ENCODE measurements at regions not wholly inside any gene's neighbourhood (a gene's known extent, or its start where the extent isn't known, plus 50 kb on each side); places are given as distances from the start of the nearest gene placed in this dataset.
"Not testable (repeated sequence)": the region's sequence is repeated elsewhere in the genome, so short reads cannot be mapped to it uniquely, and the experiment has no call there.

- no peak for DNase-seq
Observed at GRCh38 chr3:127520993-127521392, 69.5 kb downstream of the TPRA1 start.

- DNase-seq = no peak
Observed at GRCh38 chr3:127518456-127519081, 72.0 kb downstream of the TPRA1 start.

GRCh38 chr3:127512256-127512655 lies 78.3 kb downstream of the TPRA1 start:
- no peak for DNase-seq

DNA sequence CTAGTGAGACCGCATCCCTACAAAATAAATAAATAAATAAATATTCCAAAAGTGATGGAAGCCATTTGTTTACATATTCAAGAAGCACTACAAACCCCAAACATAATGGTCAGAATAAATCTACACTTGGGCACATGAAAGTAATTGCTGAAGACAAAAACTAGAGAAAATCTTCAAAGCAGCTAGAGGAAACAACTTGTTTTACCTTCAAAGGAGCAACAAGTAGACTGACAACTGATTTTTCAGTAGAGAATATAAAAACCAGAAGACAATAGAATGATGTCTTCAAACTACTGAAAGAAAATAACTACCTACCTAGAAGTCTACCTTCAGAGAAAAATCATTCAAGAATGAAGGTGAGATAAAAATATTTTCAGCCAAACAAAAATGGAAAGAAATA lies 89.4 kb downstream of the TPRA1 start:
- no peak for DNase-seq

- no peak for DNase-seq
Observed at GRCh38 chr3:127497676-127498075, 92.9 kb downstream of the TPRA1 start.

DNA sequence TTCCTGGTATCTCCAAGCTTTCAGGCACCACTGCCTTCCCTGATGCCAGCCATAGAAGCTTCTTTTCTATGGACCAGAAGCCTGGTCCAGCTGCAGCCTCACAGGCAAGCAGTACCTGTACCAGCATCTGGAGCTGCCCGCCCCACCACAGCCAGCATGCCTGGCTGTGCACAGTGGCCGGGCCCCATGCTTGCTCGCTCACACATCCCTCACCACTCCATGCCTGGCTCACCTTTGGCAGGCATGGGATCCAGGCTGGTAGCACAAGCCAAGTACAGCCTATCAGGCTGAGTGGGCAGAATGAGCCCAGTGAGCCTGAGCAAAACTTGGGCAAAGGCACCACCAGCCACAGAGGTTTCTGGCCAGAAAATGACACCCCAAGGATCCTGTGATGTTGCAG lies 93.4 kb downstream of the TPRA1 start:
- no peak for DNase-seq

- no peak for DNase-seq
Observed at GRCh38 chr3:127495821-127496655, 94.5 kb downstream of the TPRA1 start.

DNA sequence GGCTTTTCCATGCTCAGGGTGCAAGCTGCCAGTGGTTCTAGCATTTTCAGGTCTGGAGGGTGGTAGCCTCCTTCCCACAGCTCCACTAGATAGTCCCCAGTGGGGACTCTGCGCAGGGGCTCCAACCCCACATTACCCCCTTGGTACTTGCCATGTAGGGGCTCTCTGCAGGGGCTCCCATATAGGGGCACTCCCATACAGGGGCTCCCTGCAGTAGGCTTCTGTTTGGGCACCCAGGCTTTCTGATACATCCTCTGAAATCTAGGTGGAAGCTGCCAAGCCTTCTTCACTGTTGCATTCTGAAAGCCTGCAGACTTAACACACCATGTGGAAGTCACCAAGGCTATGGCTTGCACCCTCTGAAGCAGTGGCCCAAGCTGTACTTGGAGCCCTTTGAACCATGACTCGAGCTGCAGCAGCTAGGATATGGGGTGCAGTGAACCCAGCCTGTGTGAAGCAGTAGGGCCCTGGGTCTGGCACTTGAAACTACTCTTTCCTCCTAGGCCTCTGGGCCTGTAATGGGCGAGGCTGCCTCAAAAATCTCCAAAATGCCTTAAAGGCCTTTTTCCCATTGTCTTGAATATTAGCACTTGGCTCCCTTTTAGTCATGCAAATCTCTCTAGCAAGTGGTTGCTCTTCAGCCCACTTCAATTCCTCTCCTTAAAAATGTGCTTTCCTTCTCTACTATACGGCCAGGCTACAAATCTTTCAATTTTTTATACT lies 96.4 kb downstream of the TPRA1 start:
- no peak for DNase-seq

- DNase-seq = no peak
Observed at GRCh38 chr3:127492426-127492825, 98.1 kb downstream of the TPRA1 start.

DNA sequence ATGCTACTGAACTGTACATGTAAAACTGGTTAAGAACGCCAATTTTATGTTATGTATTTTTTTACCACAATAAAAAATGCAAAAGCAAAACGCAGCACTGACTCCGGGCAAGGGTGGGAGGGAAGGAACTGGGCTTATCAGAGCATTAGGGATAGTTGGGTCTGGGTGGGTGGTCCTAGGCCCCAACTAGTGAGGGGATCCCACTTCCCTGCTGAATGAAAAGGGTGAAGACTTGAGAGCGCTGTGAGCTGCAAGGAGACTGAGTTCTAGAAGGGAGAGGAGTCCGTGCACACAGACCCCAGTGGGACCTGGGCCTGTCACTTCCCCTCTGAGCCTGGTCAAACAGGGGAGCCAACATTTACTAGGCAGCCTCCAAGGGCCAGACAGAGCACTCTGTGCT lies 98.6 kb downstream of the TPRA1 start:
- DNase-seq = no peak

GRCh38 chr3:127491323-127491722 lies 99.2 kb downstream of the TPRA1 start:
- DNase-seq = no peak

- DNase-seq = not testable (repeated sequence)
Observed at GRCh38 chr3:127491024-127491305, 99.6 kb downstream of the TPRA1 start.

DNA sequence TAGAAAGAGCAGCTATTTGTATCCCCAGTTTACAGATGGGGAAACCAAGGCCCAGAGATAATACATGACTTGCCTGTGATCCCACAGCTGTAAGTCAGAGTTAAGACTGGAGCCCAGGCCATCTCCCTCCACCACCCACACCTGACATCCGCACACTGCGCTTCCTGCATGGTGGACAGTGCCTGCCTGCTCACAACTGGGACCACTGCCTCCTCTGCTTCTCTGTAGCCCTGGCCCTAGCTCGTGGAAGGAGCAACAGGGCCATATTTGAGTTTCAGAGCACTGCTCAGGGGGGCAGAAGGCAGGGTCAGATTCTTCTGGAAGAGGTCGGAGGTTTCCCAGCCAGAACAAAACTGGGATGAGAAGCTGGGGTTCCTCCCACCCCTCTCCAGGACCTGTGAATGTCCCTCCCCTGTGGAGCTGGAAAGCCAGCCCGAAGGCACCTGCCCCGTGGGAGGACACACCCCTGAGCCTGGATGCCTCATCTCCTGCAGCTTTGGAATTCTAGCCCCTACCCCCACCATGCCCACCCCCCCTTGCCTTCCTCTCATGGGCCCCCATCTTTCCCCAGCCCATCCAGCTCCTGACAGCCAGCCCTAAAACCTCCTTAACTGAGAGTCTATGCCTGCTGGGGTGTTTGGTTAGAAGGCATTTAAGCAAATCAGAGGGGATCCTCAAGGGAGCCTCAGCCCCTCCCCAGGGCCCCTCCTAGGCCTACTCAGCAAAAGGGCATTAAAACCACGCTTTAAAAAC lies 100.1 kb downstream of the TPRA1 start:
- DNase-seq = no peak

GRCh38 chr3:127489357-127489756 lies 101.2 kb downstream of the TPRA1 start:
- DNase-seq = no peak

GRCh38 chr3:127488740-127489139 lies 101.8 kb downstream of the TPRA1 start:
- no peak for DNase-seq

DNA sequence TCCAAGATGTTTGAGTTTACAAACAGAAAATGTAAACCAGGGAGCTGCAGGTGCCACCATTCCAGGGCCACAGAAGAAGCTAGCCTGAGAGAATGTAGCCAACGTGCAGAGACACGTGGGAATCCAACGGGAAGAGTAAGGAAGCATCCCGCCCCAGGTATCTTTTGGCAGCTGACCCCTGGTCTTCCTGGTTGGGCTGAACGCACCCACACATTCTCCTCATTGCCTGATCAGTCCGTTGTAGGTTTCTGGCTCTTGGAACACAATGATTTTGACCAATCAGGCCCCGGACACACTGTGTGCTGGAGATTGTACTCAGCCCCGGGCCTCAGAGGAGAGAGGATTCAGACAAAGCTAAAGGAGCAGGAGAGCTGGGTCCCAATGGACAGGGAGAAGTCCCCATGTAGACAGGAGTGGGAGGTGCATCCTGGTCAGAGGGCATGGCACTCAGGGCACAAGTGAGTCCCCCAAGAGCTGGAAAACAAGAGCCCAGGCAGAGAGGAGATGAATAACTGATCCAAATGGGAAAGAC lies 102.3 kb downstream of the TPRA1 start:
- DNase-seq = no peak

GRCh38 chr3:127487196-127487595 lies 103.3 kb downstream of the TPRA1 start:
- DNase-seq = no peak

- DNase-seq = no peak
Observed at GRCh38 chr3:127486321-127486944, 104.1 kb downstream of the TPRA1 start.

- no peak for DNase-seq
Observed at GRCh38 chr3:127485396-127486170, 105.0 kb downstream of the TPRA1 start.

- DNase-seq = peak; percentile 40
Observed at GRCh38 chr3:127484601-127485388, 105.7 kb downstream of the TPRA1 start.
